Right forelimb (tissue), 1 donor: ENCODE measurements at regions not wholly inside any gene's neighbourhood (a gene's known extent, or its start where the extent isn't known, plus 50 kb on each side); places are given as distances from the start of the nearest gene placed in this dataset.
"Not testable (repeated sequence)": the region's sequence is repeated elsewhere in the genome, so short reads cannot be mapped to it uniquely, and the experiment has no call there.

Source experiments
- DNase-seq: peaks from one replicate; pipeline ENCODE4 v3.0.0-alpha.2; 2018

GRCh38 chr12:131230340-131231031 is 276.8 kb downstream of the ADGRD1 start:
- DNase-seq = no peak

- DNase-seq = no peak
These were observed 277.6 kb downstream of the ADGRD1 start for GRCh38 chr12:131231032-131231980.

- no peak for DNase-seq
These were observed 278.3 kb downstream of the ADGRD1 start for GRCh38 chr12:131232036-131232435.

GRCh38 chr12:131232872-131233271 is 279.2 kb downstream of the ADGRD1 start:
- not testable (repeated sequence) for DNase-seq

- not testable (repeated sequence) for DNase-seq
These were observed 280.4 kb downstream of the ADGRD1 start for GRCh38 chr12:131233850-131234789.

GRCh38 chr12:131234841-131235271 is 281.1 kb downstream of the ADGRD1 start:
- not testable (repeated sequence) for DNase-seq

- DNase-seq = no peak
These were observed 282.2 kb downstream of the ADGRD1 start for GRCh38 chr12:131235871-131236271.

GRCh38 chr12:131239384-131240094 is 285.8 kb downstream of the ADGRD1 start:
- DNase-seq = no peak

GRCh38 chr12:131241517-131241916 is 287.8 kb downstream of the ADGRD1 start:
- no peak for DNase-seq

GRCh38 chr12:131242741-131243496 is 289.2 kb downstream of the ADGRD1 start:
- no peak for DNase-seq

GRCh38 chr12:131244157-131244688 is 290.5 kb downstream of the ADGRD1 start:
- DNase-seq = not testable (repeated sequence)

- DNase-seq = not testable (repeated sequence)
These were observed 291.5 kb downstream of the ADGRD1 start for GRCh38 chr12:131245161-131245560.

GRCh38 chr12:131245564-131246355 is 292.1 kb downstream of the ADGRD1 start:
- no peak for DNase-seq

GRCh38 chr12:131247026-131247725 is 293.5 kb downstream of the ADGRD1 start:
- DNase-seq = not testable (repeated sequence)

GRCh38 chr12:131247875-131248274 is 294.2 kb downstream of the ADGRD1 start:
- not testable (repeated sequence) for DNase-seq

- no peak for DNase-seq
These were observed 295.7 kb downstream of the ADGRD1 start for GRCh38 chr12:131249246-131250027.

- no peak for DNase-seq
These were observed 296.6 kb downstream of the ADGRD1 start for GRCh38 chr12:131250028-131250950.
